ENCODE measurements at regions not wholly inside any gene's neighbourhood (a gene's known extent, or its start where the extent isn't known, plus 50 kb on each side); places are given as distances from the start of the nearest gene placed in this dataset.

GRCh38 chr18:67788310-67789164 is 272.0 kb upstream of the DSEL start:
- ChIA-PET CTCF (ENCODE audit: partially characterized antibody) (interaction anchor here (0.6 to 0.7 kb wide), 2 partner anchors 162 to 231 kb away, joined by 3 read pairs; no protein-coding TSS in a partner anchor), POLR2A (ENCODE audit: partially characterized antibody) (interaction anchor here (0.6 to 1.2 kb wide), 2 partner anchors 9 to 801 kb away, joined by 3 read pairs; no protein-coding TSS in a partner anchor)
- no peak overlapping the region for H2BK20ac ChIP-seq (ENCODE audit: low read length)
- H4K20me1 ChIP-seq (replicated peaks in 1 of 2; ENCODE audit: control insufficient read depth in 1 of 2, insufficient read depth in 2 of 2, low read length in 2 of 2) = no peaks in the 10 kb centered on the region
- no peak overlapping the region for H3K9ac ChIP-seq (replicated peaks in 1 of 4; ENCODE audit: extremely low read depth in 1 of 4, low read depth in 3 of 4, low read length in 3 of 4)
- DNase-seq (ENCODE audit: low read depth in 1 of 2, low spot score in 2 of 2) (no peak), FAIRE-seq (no peak)
- H3K4me1 ChIP-seq (replicated peaks in 1 of 4; ENCODE audit: control insufficient read depth in 3 of 4, insufficient read depth in 4 of 4, low read length in 3 of 4) = no peaks in the 10 kb centered on the region
- WGBS, 2 experiments (ENCODE audit: extremely low coverage in 1 of 2, insufficient coverage in 1 of 2, insufficient read length in 1 of 2, insufficient replicate concordance in 2 of 2, low coverage in 1 of 2, low lambda C conversion rate in 2 of 2, missing lambda C conversion rate in 1 of 2) = 87% methylated on average over 12 of the region's 12 CpGs; no CpG with 5 or more reads in 1 of the 2 experiments
- H3K27ac ChIP-seq (ENCODE audit: low read depth, low read length) = no peak overlapping the region
- no peak overlapping the region for H2AK5ac ChIP-seq (ENCODE audit: low read depth, low read length)
- H3K23me2 ChIP-seq (ENCODE audit: low read depth, low read length) = no peaks in the 10 kb centered on the region
- no peaks in the 10 kb centered on the region for H3K9me3 ChIP-seq (ENCODE audit: insufficient read depth in 2 of 2, low read depth in 1 of 2, low read length in 1 of 2)
- no peak overlapping the region for H3K14ac ChIP-seq (ENCODE audit: insufficient read length)
- no peak overlapping the region for H4K91ac ChIP-seq (replicated peaks; ENCODE audit: insufficient read length, low read length)
- H3K4me3 ChIP-seq (ENCODE audit: extremely low read depth in 1 of 4, insufficient read depth in 2 of 4, low read depth in 3 of 4, low read length in 4 of 4) = no peak overlapping the region
- H2BK15ac ChIP-seq (ENCODE audit: low read length) = no peak overlapping the region
- H4K8ac ChIP-seq (ENCODE audit: extremely low read depth, insufficient read depth, low read length) = no peak overlapping the region
- H3K23ac ChIP-seq (ENCODE audit: insufficient read length) = no peak overlapping the region
- no peak overlapping the region for H3K56ac ChIP-seq (replicated peaks; ENCODE audit: insufficient read length, low read depth, low read length)
- no peaks in the 10 kb centered on the region for H3K79me2 ChIP-seq (ENCODE audit: control insufficient read depth in 1 of 2, insufficient read depth in 2 of 2, low read length in 2 of 2)
- H3K27me3 ChIP-seq (replicated peaks in 1 of 4; ENCODE audit: control insufficient read depth in 3 of 4, extremely low read depth in 1 of 4, insufficient read depth in 3 of 4, low read length in 3 of 4) = no peaks in the 10 kb centered on the region
- H4K5ac ChIP-seq (ENCODE audit: insufficient read length, low read depth, low read length) = no peak overlapping the region
- no peaks in the 10 kb centered on the region for H3K36me3 ChIP-seq (ENCODE audit: control insufficient read depth in 2 of 4, insufficient read depth in 4 of 4, low read length in 3 of 4)
- H3K18ac ChIP-seq (ENCODE audit: extremely low read depth, low read length) = no peak overlapping the region
- H2BK5ac ChIP-seq (ENCODE audit: low read depth, low read length) = no peak overlapping the region
- no peaks in the 10 kb centered on the region for H3K79me1 ChIP-seq (ENCODE audit: low read depth, low read length)
- no peak overlapping the region for H2BK12ac ChIP-seq (ENCODE audit: low read depth, low read length)
- peak overlapping the region; percentile 81 for H2AFZ ChIP-seq (ENCODE audit: low read length)
- no peak overlapping the region for H3K4me2 ChIP-seq (ENCODE audit: insufficient read depth in 1 of 2, low read depth in 2 of 2, low read length in 2 of 2)
- H2BK120ac ChIP-seq (replicated peaks; ENCODE audit: low read depth, low read length) = no peak overlapping the region
- no peak overlapping the region for H3K4ac ChIP-seq (replicated peaks; ENCODE audit: insufficient read length, low read depth, low read length)
- TF ChIP-seq HDAC2 (IDR thresholded peaks at IDR 0.05; ENCODE audit: borderline replicate concordance in 1 of 2, low read depth in 2 of 2, low read length in 2 of 2) (no peak), SIRT6 (IDR thresholded peaks at IDR 0.05; ENCODE audit: low read length) (no peak), SAP30 (IDR thresholded peaks at IDR 0.05; ENCODE audit: insufficient read depth, insufficient replicate concordance, low read length) (no peak), JUN (IDR thresholded peaks at IDR 0.05; ENCODE audit: low read depth, low read length) (no peak), CTCF (IDR thresholded peaks at IDR 0.05; ENCODE audit: control extremely low read depth in 1 of 3, insufficient read depth in 1 of 3, low read depth in 1 of 3, low read length in 3 of 3) (no peak), BCL11A (IDR thresholded peaks at IDR 0.05; ENCODE audit: low read depth in 2 of 2, low read length in 2 of 2) (no peak), KDM1A (IDR thresholded peaks at IDR 0.05; ENCODE audit: borderline replicate concordance, low read length) (no peak), ATF3 (IDR thresholded peaks at IDR 0.05; ENCODE audit: insufficient read depth, low read depth, low read length) (no peak), KDM5A (IDR thresholded peaks at IDR 0.05; ENCODE audit: low read length) (no peak)
